Smooth muscle cell of the brain vasculature (primary cell): ENCODE measurements at regions not wholly inside any gene's neighbourhood (a gene's known extent, or its start where the extent isn't known, plus 50 kb on each side); places are given as distances from the start of the nearest gene placed in this dataset.

Source experiments
- DNase-seq: peaks from one replicate; pipeline ENCODE4 v3.0.0-alpha.2; 2012; ENCODE audit warnings: low read depth, low spot score

DNA sequence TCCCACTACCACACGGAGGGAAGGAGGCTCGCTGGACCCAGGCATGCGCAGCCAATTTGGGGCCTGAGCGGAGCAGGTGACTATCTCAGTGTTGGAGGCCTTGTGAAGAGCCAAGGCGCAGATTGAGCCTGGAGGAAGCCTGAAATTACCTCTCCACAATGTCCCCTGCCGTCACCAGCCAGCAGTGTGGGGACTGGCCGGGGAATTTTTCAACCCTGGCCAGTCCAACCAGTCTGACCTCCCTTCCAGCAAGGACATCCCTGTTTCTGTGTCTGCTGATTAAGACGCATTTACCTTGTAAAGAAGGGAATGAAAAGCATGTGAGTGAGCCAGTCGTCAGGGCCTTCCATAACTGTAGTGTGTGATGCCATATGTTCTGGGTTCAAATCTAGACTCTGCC lies 198.1 kb upstream of the IRX3 start:
- no peak for DNase-seq

DNA sequence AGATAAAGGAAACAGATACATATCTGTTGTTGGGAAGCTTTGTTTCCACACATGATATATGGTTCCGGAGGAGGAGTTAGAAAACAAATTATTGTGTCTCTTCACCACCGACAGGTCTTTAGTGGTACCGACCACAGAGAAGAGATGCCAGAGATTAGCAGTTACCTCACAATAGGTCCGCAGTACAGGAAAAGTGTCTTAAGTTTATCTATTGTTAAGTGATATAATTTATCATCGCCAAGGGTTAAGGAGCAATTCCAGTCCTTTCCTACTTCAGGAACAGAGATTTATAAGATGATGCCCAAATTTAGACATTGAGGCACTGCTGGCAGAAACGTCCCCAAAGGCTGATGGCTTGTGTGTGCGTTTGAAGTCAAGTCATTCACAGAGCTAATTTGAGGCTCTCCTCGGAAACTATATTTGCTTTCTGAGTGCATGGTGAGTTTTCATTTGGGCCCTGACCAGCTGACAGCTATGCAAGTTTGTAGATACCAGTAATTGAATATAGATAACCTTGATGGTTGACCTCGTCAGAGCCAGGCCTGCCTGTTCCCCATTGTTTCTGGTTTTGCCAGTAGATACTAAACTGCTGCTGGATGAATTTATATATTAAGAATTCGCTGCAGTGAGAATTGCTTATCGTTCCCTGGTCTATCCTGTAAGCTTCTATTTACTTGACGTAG lies 196.4 kb upstream of the IRX3 start:
- no peak for DNase-seq

DNA sequence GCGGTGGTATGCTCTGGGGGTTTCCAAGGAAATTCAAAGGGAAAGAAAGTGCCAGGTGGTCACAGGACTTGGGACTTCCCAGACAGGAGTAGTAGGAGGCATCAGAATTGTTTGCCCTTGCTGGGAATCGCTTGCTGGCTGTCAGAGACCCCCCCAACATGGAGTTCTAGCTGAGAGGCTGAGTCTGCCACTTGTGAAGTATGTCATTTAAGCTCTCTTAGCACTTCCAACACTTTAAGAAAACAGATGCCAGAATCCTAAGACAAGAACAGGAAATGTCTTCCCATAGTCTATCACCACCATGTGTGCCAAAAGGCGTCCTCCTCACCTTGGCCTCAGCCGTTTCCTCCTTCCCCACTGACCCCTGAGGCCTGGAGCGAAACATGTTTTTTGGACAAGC lies 193.8 kb upstream of the IRX3 start:
- no peak for DNase-seq

DNA sequence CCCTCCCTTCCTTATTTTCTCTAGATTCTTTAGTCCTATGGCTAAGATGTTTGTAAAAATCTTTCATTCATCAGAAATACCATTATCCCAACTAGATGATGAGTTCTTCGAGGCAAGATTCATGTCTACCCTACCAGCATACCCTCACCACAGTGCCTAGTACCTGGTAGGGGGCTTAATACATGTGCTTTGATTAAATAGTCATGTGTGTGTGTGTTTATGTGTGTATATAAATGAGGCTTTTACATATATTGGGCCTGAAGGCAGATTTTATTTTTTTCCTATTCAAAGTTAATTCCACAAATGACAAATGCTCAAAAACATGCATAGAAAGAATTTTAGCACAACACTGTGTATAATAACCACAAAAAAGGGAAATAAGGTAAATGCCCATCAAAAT lies 193.0 kb upstream of the IRX3 start:
- no peak for DNase-seq

DNA sequence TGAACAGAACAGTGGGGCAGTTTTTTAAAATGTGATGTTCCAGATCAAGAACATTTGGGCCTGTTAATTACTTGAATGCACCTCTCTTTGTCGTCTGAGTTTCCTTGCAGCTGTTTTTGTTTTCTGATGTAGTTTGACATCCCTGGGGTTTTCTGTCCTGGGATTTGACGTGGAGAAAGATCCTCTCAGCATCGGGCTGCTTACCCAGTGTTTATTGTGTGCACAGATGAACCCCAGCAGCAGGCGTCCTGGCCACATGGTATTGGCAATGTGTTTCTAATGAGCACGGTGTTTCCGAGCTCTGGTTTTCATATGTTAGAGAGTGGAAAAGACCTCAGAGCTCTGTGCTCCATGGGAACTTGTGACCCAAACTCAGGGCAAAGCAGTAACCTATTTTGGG lies 191.1 kb upstream of the IRX3 start:
- no peak for DNase-seq

DNA sequence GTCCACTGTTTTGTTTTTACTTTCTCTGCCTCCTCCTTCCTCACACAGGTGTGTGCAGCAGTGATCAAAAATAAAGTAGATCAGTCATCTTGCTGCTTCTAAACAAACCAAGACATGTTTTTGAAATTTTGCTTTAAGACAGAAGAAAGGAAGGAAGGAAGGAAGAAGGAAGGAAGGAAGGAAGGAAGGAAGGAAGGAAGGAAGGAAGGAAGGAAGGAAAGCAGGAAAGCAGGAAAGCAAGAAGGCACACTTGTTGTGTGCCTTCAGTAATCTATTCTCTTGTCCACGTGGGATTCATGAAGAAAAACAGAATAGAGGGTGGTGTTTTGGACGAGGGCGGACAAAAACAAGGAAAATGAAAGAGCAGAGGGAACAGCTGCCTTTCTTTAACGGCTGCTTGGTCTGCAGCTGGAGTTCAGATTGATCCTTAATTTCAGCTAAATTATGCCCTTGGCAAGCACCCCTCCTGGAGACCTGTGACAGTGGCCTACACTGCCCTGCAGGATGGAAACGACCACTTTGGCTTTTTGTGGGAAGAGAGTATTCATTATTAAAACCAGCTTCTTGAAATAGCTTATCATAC lies 188.5 kb upstream of the IRX3 start:
- DNase-seq: no peak

DNA sequence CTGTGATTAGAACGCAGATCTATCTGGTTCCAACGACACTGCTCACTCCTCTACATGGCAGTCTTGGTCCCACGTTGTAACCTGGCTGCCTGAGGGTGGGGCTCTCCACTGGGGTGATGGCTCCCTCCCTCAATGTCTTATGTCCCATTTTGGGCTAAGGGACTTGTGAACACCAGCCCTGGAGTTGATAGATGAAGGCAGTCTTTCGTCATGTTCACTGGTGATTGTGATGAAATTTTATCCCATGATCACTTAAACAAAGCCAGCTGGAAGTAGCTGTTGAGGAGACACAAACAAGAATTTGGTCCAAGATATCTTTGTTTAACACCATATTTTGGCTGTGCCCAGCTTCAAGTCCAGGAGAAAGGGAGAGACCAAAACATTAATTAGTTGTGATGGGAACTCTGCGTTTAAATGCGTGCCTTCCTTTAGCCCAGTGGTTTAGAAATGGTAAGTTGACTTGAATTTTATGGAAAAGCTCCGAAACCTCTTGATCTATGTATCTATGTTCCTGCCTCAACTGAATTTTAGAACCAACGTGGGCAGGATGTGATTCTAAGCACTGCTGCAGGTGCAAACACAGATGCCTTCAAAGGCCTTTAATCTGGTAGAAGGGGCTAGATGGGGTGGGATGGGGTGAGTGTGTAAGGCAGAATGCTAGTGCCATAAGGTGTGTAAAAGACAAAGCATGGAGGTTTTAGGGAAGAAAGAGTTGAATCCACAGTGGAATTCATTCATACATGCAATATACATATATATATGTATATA lies 186.8 kb upstream of the IRX3 start:
- DNase-seq: no peak

DNA sequence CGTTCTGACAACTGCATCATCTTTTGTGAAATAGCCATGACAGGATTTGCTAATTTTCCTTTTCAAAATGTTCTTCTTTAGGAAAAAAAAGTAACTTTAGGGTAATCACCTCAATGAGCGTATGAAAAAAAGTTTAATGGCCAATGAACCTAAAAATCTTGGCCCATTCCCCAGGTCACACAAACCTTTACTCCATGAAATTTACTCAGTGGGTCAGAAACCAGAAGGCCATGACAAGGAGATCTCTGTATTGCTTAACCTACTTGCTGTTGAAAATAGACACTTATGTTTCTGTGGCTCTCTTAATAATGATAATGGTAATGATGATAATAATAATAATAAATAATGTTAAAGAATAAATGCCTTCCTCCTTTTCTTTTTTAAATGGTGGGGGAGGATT lies 180.8 kb upstream of the IRX3 start:
- no peak for DNase-seq

DNA sequence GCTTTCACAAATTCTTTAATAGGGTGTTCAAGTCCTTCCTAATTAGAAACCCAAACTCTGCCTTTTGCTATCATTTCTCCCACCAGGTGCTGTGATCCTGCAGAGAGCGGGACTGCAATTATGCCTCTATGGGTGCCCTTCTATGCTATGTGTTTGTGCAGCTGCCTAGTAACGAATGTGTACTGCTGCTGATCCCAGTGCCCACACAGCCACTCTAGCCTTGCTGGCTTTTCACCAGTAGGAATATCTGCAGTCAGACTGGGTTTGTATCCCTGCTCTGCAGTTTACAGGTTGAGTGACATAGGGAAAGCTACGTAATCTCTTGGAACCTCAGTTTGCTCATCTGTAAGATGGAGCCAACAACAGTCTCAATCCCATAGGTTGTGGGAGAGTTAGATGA lies 179.6 kb upstream of the IRX3 start:
- DNase-seq: no peak

DNA sequence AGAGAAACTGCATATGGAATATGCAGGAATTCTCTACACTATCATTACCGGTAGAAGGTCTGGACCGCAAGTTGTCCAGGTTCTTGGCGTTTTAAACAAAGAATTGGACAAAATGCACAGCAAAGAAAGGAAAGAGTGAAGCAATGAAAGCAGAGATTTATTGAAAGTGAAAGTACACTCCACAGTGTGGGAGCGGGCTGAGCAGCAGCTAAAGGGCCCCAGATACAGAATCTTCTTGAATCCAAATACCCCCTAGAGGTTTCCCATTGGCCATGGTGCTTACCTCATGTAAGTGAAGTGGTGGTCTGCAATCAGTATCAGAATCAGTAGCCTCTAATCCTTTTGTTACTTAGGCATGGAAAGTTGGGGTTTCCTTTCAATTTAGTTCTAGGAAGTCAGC lies 178.5 kb upstream of the IRX3 start:
- no peak for DNase-seq

DNA sequence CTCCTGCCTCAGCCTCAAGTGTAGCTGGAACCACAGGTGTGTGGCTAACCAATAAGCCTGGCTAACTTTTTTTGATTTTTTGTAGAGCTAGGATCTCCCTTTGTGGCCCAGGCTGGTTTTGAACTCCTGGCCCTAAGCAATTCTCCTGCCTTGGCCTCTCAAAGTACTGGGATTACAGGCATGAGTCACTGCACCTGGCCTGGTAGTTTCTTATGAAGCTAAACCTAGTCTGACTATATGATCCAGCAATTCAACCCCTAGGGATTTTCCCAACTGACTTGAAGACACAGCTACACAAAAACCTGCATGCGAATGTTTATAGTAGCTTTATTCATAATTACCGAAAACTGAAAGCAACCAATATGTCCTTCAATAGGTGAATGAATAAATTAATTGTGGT lies 176.2 kb upstream of the IRX3 start:
- no peak for DNase-seq

DNA sequence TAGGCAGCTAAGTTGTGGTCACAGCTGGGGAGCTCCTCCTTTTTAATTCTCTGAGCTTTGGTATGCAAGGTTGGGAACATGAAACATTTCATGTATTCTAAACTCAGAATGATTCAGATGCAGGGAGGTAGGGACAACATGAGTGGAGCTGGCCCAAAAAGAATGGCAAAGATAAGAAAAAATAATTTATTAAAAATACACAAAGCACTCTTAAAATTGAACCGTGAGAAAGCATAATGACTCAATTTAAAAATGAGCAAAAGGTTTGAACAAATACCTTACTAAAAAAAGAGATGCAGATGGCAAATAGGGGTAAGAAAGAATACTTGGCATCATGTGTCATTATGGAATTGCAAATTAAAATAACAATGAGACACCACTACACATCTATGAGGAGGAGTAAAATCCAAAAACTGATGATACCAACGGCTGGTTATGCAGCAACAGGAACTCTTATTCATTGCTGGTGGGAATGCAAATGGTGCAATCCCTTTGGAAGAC lies 175.6 kb upstream of the IRX3 start:
- no peak for DNase-seq

DNA sequence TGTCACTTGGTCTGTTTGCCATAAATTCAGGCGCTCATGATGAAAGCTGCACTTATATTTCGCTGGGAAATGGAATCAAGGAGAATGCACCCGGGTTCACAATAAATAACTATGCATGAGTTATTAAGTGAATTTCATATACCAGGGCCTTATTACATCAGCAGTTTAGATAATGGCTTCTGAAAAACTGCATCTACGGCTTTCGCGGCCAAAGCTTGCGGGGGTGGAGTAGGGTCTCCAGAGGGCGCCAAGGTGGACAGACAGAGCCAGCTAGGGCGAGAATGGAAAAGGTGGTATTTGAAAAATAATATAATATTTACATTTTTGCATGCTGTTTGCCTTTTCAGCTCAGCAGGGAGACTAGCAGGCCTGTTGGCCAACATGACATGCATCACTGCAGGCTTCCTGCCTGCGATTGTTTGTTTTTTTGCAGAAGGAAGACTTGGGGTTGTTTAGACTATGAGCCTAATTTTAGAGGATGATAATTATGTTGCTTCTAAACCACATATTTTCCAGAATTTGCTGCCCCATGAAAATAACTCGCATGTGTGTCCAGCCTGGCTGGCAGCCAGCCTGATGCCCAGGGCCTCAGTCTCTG lies 173.8 kb upstream of the IRX3 start:
- DNase-seq: no peak

DNA sequence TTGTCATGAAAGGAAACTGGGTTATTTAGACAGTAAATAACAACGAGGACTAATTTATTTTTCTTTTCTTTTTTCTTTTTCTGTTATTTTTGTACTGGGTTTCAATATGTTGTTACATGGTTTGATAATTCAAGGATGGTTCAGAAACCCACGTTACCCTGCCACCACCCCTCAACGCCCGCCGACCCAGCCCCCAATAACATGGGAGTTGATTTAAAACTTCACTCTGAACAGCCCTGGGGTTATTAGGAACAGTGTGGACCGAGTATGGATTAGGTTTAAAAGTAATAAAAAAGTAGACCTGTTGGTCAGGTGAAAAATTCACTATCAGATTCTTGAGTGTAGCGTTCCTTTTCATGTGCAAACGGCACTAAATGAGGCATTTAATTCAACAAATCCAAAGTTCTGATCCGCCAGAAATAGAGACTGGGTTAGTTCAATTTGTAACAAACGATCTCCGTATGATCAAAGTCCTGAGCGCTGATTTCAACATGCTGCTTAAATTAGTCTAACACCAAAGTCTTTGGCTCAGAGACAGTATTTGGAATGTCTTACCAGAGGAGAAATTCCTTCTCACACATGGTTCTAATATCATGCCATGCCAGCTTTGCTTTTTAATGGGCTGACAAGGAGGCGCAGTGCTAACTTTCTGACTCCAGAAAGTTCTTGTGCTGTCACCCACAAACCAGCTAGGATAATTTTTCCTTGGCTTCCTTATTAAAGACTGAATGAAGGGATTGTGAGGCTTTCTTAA lies 173.1 kb upstream of the IRX3 start:
- no peak for DNase-seq

DNA sequence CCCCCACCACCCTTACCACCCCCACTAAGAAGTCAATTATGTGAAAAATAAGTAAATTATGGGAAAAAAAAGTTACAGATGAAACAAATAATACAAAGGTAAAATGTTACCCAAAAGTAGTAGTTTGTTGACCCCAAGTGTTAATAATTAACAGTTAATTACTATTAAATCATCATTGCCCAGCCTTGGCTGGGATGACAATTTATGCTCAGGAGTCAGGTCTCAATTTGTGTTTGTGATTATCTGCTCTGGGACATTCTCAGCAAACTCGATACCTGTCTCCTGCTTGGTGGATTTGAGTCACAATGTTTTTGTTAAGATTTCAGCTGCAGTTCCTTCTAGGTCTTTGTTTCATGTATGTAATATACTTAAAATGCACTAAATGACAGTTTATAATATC lies 172.3 kb upstream of the IRX3 start:
- DNase-seq: no peak

DNA sequence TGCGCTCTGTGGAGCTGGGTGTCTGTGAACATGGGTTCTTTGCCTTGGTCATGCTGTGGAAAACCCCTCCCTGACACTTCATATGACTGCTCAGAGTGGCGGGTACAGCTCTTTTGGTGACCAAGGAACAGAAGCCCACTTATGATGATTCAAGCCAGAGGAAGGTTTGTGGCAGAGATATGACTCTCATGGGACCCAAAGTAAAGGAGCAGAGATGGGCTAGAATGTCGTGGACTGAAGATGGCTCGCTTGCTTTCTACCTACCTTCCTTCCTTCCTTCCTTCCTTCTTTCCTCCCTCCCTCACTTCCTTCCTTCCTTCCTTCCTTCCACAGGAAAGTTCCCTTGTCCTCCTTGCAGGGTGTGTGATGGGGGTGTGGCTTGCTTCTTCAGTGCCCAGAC lies 169.7 kb upstream of the IRX3 start:
- no peak for DNase-seq

DNA sequence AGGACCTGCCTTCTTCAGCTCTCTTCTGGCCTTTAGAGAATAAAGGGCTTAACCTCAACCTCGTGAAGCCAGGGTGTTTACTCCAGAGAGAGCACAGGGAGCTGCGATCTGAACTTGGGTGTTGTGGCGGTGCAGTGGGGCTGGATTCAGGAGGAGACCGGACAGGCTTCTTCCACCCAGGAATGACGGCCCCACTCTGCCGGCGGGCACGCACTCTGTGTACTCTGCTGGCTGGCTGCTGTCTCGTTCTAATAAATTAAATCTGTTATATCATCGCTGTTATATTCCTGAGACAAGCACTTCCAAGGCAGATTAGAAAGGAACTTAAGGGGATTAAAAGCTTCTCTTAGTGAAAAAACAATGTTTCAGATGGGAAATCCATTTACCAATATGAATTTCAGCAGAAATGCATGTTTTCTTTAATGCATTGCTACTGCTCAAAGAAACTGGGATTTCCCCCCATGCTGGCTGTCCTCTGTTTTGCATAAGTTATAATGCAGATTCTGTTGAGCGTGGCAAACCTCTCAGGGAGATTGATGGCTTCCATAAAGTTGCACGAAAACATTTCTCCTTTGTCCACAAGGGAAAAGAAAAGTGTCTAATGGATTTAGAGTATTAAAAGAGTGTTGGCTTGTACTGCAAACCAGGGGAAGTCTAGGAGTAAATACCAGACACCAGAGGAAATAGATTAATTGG lies 168.6 kb upstream of the IRX3 start:
- no peak for DNase-seq

DNA sequence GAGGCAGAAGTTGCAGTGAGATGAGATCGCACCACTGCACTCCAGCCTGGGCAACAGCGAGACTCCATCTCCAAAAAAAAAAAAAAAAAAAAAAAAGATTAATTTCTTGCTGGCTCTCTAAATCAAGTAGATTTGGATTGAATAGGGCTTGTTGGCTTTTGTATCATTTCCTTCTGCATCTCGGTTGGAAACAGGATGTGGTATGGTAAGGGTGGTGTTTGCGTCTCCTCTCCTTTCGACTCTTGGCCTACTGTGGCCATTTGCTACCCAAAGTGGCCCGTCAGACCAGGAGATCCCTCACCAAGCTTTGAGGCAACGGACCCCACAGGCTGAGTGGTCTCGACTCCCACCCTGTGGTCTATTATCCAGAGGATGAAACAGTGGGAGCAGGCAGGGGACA lies 168.0 kb upstream of the IRX3 start:
- no peak for DNase-seq

DNA sequence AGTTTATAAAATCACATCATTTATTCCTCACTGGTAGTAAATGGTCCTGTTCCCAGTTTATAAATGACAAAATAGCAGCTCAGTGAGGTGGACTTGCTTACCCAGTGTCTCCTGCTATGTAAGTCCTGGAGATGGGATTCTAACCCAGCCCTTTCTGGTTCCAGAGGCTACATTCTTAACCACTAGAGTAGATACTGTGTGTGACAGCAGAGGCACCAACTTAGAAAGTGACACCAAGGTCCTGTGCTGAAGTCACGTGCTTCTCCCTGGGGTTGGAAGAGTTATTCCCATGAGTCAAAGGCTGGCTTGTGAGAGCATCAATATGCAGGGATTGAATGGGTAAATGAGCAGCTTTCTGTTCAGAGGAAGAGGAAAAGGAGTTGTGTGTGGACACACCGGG lies 167.3 kb upstream of the IRX3 start:
- no peak for DNase-seq

DNA sequence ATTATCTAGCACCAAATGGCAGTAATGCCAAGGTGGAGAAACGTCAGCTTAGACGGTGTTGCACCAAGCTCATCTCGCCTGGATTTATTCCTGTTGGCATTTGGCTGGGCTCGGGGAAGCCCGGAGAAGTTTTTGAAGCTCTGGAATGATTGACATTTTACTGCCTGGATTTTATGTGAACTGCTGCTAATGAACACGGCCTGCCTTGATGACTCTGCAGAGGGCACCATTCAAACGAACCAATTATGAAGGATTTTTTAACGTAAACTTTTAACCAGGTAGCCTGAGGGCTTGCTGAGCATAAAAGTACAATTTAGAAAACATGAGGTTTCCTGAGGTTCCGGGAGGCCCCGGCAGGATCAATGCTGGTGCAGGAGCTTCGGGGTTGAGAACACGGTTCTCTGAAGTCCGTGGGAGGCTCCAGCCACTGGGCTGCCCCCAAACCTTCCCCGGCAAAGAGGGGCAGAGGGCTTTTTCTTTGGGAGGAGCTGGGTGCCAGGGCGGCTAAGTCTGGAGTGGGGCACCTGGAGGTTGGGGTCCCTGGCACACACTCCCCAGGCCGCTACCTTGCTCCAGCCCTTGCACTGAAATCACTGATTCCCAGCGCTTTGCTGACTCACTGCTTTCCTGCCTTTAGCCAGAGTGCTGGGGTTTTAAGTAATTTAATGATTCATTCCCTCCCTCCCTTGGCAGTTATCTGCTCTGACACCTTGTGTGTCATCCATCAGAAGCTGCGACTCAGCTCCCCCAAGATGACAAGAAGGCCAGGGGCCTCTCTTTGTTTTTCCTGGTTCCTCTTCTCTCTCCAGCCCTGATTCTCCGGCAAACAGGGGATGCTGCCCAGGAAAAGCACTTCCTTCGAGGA lies 161.2 kb upstream of the IRX3 start:
- no peak for DNase-seq
